CD14-positive monocyte (primary cell): ENCODE measurements at regions not wholly inside any gene's neighbourhood (a gene's known extent, or its start where the extent isn't known, plus 50 kb on each side); places are given as distances from the start of the nearest gene placed in this dataset.

Experiments used
- DNase-seq, 3 donors: peaks; one replicate each; pipeline ENCODE4 v3.0.0-alpha.2; 2011 to 2022
- H2AFZ ChIP-seq: 2 replicates; pipeline ENCODE4 v1.6.0; 2012; ENCODE audit warnings: mild to moderate bottlenecking, low read depth, low read length, inconsistent platforms; ENCODE audit not compliant: insufficient read depth, poor library complexity, severe bottlenecking
- H3K27ac ChIP-seq, 2 donors: 1 replicate in 1 of 2; 2 replicates in 1 of 2; pipeline ENCODE4 v1.5.1; 2012 to 2013; ENCODE audit warnings: low read length in 2 of 2, control low read depth in 1 of 2, inconsistent platforms in 1 of 2, low read depth in 1 of 2, mild to moderate bottlenecking in 1 of 2
- H3K27me3 ChIP-seq, 2 donors: one replicate each; pipeline versions ENCODE4 v1.6.0 to v1.6.1; 2011 to 2013; ENCODE audit warnings: low read length in 2 of 2; ENCODE audit not compliant: control insufficient read depth in 2 of 2, insufficient read depth in 2 of 2
- H3K36me3 ChIP-seq, 2 donors: replicated peaks in 1 of 2; 1 replicate in 1 of 2; 2 replicates in 1 of 2; pipeline versions ENCODE4 v1.5.1 to v1.6.1; 2012 to 2013; ENCODE audit warnings: low read length in 2 of 2, control low read depth in 1 of 2, inconsistent platforms in 1 of 2, mild to moderate bottlenecking in 1 of 2; ENCODE audit not compliant: insufficient read depth in 2 of 2, control insufficient read depth in 1 of 2
- H3K4me1 ChIP-seq, 2 donors: 1 replicate in 1 of 2; 2 replicates in 1 of 2; pipeline versions ENCODE4 v1.5.1 to v1.6.1; 2012 to 2013; ENCODE audit warnings: low read length in 2 of 2, control low read depth in 1 of 2, inconsistent platforms in 1 of 2, mild to moderate bottlenecking in 1 of 2, moderate library complexity in 1 of 2; ENCODE audit not compliant: insufficient read depth in 2 of 2, control insufficient read depth in 1 of 2
- H3K4me2 ChIP-seq: replicated peaks from 2 replicates; pipeline ENCODE3; 2012; ENCODE audit warnings: low read length, moderate library complexity, mild to moderate bottlenecking; ENCODE audit not compliant: poor library complexity, severe bottlenecking; ENCODE audit errors: extremely low read depth
- H3K4me3 ChIP-seq, 3 experiments: fragments of 200-600 bp in 1 of 3; sonication (generic) in 1 of 3; replicated peaks in 1 of 3; 1 replicate in 2 of 3; 2 replicates in 1 of 3; pipeline ENCODE4 v1.5.1; 2011 to 2013; ENCODE audit warnings: low read length in 3 of 3, mild to moderate bottlenecking in 3 of 3, control low read depth in 2 of 3, low read depth in 2 of 3, inconsistent platforms in 1 of 3, moderate library complexity in 1 of 3
- H3K79me2 ChIP-seq: 2 replicates; pipeline ENCODE4 v1.6.0; 2012; ENCODE audit warnings: mild to moderate bottlenecking, control low read depth, inconsistent platforms, low read length, moderate library complexity; ENCODE audit not compliant: insufficient read depth
- H3K9ac ChIP-seq: 2 replicates; pipeline ENCODE4 v1.6.0; 2017; ENCODE audit warnings: low read length, mild to moderate bottlenecking; ENCODE audit not compliant: insufficient read depth, poor library complexity, severe bottlenecking
- H3K9me3 ChIP-seq, 2 donors: replicated peaks in 1 of 2; 1 replicate in 1 of 2; 2 replicates in 1 of 2; pipeline versions ENCODE4 v1.5.1 to v1.6.1; 2012 to 2013; ENCODE audit warnings: low read length in 2 of 2, control low read depth in 1 of 2; ENCODE audit not compliant: control insufficient read depth in 1 of 2, insufficient read depth in 1 of 2
- H4K20me1 ChIP-seq: 2 replicates; pipeline ENCODE4 v1.6.0; 2012; ENCODE audit warnings: mild to moderate bottlenecking, low read length, control low read depth, moderate library complexity; ENCODE audit not compliant: insufficient read depth
- H3K27ac Mint-ChIP-seq, 7 donors: one replicate each; pipeline ENCODE4 v1.8.0; 2020; ENCODE audit warnings: mild to moderate bottlenecking in 7 of 7, mixed read lengths in 7 of 7, moderate library complexity in 6 of 7, inconsistent platforms in 2 of 7
- H3K27me3 Mint-ChIP-seq, 3 donors: one replicate each; pipeline ENCODE4 v1.8.0; 2021 to 2022; ENCODE audit warnings: low read depth in 3 of 3, mild to moderate bottlenecking in 3 of 3, mixed read lengths in 3 of 3, moderate library complexity in 3 of 3, inconsistent platforms in 1 of 3
- H3K36me3 Mint-ChIP-seq, 2 donors: one replicate each; pipeline ENCODE4 v1.8.0; 2020; ENCODE audit warnings: mixed read lengths in 2 of 2, inconsistent platforms in 1 of 2, mild to moderate bottlenecking in 1 of 2
- H3K4me1 Mint-ChIP-seq: one replicate; pipeline ENCODE4 v1.8.0; 2020; ENCODE audit warnings: mild to moderate bottlenecking, mixed read lengths
- H3K4me3 Mint-ChIP-seq, 2 donors: one replicate each; pipeline ENCODE4 v1.8.0; 2020; ENCODE audit warnings: mild to moderate bottlenecking in 2 of 2, mixed read lengths in 2 of 2, moderate library complexity in 1 of 2
- H3K9me3 Mint-ChIP-seq, 7 donors: one replicate each; pipeline ENCODE4 v1.8.0; 2020 to 2022; ENCODE audit warnings: mixed read lengths in 7 of 7, mild to moderate bottlenecking in 6 of 7, moderate library complexity in 6 of 7, inconsistent platforms in 2 of 7
- CTCF ChIP-seq: fragments of 200-600 bp; IDR thresholded peaks from one replicate; pipeline ENCODE4 v1.8.0; 2022; ENCODE audit warnings: antibody characterized with exemption, mild to moderate bottlenecking
- WGBS: methylation state at CpG from one replicate; pipeline ENCODE4 v1.1.5; 2013; ENCODE audit warnings: missing lambda C conversion rate; ENCODE audit not compliant: insufficient coverage; 5-methylcytosine and 5-hydroxymethylcytosine counted together
- intact Hi-C, 2 donors: fragments of 100-400 bp; cut with micrococcal nuclease; formaldehyde crosslinking; loops; one replicate each; pipeline versions ENCODE4 v1.15.0 to v1.15.1; 2023

- no peaks in the 10 kb centered on the region for H4K20me1 ChIP-seq
- no peaks in the 10 kb centered on the region for H3K4me1 ChIP-seq
- no peak overlapping the region for H3K4me2 ChIP-seq
- no peaks in the 10 kb centered on the region for H3K36me3 Mint-ChIP-seq
- H3K36me3 ChIP-seq, result no peaks in the 10 kb centered on the region
- WGBS, result 67% methylated on average over 3 of the region's 5 CpGs
- H3K27me3 ChIP-seq, result peaks cover 0 to 2% of the 10 kb centered on the region in 2 donors
- H2AFZ ChIP-seq, result no peak overlapping the region
- DNase-seq, result no peak
- no peak overlapping the region for H3K4me3 ChIP-seq
- H3K4me1 Mint-ChIP-seq, result no peaks in the 10 kb centered on the region
- H3K79me2 ChIP-seq, result no peaks in the 10 kb centered on the region
- peaks cover 0 to 2% (median 0%) of the 10 kb centered on the region in 7 donors for H3K9me3 Mint-ChIP-seq
- intact Hi-C loops, result no loop called here
- H3K27me3 Mint-ChIP-seq, result peaks cover 2 to 21% (median 5%) of the 10 kb centered on the region in 3 donors
- H3K27ac Mint-ChIP-seq, result no peak overlapping the region
- H3K9me3 ChIP-seq, result no peaks in the 10 kb centered on the region
- H3K27ac ChIP-seq, result no peak overlapping the region
- no peak overlapping the region for H3K9ac ChIP-seq
- no peak overlapping the region for H3K4me3 Mint-ChIP-seq
- TF ChIP-seq CTCF, result no peak
These were observed 235.4 kb downstream of the EBLN2 start for GRCh38 chr3:73296859-73297258.

- no peak overlapping the region for H3K9ac ChIP-seq
- no peak overlapping the region for H3K4me3 ChIP-seq
- WGBS, result 54% methylated on average over 7 of the region's 11 CpGs
- Mint-ChIP-seq H3K36me3 (no peaks in the 10 kb centered on the region), H3K27ac (no peak overlapping the region), H3K27me3 (peaks cover 4 to 25% (median 6%) of the 10 kb centered on the region in 3 donors), H3K4me3 (no peak overlapping the region), H3K4me1 (no peaks in the 10 kb centered on the region), H3K9me3 (peaks cover 0 to 2% (median 0%) of the 10 kb centered on the region in 7 donors)
- H2AFZ ChIP-seq, result no peak overlapping the region
- TF ChIP-seq CTCF, result no peak
- no peaks in the 10 kb centered on the region for H4K20me1 ChIP-seq
- H3K79me2 ChIP-seq, result no peaks in the 10 kb centered on the region
- no peaks in the 10 kb centered on the region for H3K4me1 ChIP-seq
- H3K9me3 ChIP-seq, result no peaks in the 10 kb centered on the region
- no peaks in the 10 kb centered on the region for H3K27me3 ChIP-seq
- intact Hi-C loops, result no loop called here
- no peak overlapping the region for H3K27ac ChIP-seq
- DNase-seq, result no peak
- no peak overlapping the region for H3K4me2 ChIP-seq
- H3K36me3 ChIP-seq, result no peaks in the 10 kb centered on the region
These were observed 237.1 kb downstream of the EBLN2 start for GRCh38 chr3:73298243-73299183.
